ENCODE measurements at regions not wholly inside any gene's neighbourhood (a gene's known extent, or its start where the extent isn't known, plus 50 kb on each side); places are given as distances from the start of the nearest gene placed in this dataset.

DNA sequence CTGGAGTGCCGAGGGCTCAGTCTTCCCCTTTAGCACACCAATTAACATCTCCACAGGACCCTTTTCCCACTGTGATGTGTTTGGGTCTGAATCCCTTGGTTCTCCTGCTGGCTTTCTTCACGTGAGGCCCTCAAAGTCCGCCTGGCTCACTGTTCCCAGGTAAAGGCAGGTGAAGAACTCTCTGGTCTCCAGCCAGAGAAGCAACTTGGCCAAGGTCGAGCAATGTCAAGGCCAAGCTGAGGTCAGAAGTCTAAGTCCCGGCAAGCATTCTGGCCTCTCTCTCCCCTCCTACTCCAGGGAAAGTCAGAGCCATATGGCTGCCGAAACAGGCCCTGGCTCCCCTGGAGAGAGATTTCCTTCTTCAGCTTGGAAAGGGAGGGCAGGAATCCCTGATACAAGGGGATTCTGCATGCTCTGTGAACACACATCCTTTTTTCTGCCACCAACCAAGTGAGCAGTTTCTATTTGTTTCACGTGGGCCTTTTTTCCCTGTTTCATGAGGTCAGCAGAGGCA, 61.4 kb upstream of the ESRRB start:
- 78% methylated on average over 7 of the region's 7 CpGs for WGBS (ENCODE audit: missing lambda C conversion rate)
- H3K4me2 ChIP-seq = no peak overlapping the region
- H3K27ac ChIP-seq = no peak overlapping the region
- H3K9me3 ChIP-seq = no peaks in the 10 kb centered on the region
- TF ChIP-seq HOXB5 (CRISPR knock-in tag; IDR thresholded peaks at IDR 0.05) (no peak), ESRRA (IDR thresholded peaks at IDR 0.05; ENCODE audit: borderline replicate concordance, low read length) (no peak), MAX (IDR thresholded peaks at IDR 0.05) (no peak), CHD4 (IDR thresholded peaks at IDR 0.05; ENCODE audit: borderline replicate concordance) (no peak), HES2 (IDR thresholded peaks at IDR 0.05) (no peak), MAZ (IDR thresholded peaks at IDR 0.05; ENCODE audit: borderline replicate concordance, low read depth, low read length) (no peak), REST (IDR thresholded peaks at IDR 0.05) (no peak), TFCP2L1 (CRISPR knock-in tag; IDR thresholded peaks at IDR 0.05) (no peak), HMGXB4 (CRISPR knock-in tag; IDR thresholded peaks at IDR 0.05; ENCODE audit: borderline replicate concordance) (no peak), KDM5A (IDR thresholded peaks at IDR 0.05) (no peak), EHF (CRISPR knock-in tag; IDR thresholded peaks at IDR 0.05) (no peak), MAFK (IDR thresholded peaks at IDR 0.05; ENCODE audit: partially characterized antibody) (no peak), ATOH8 (CRISPR knock-in tag; IDR thresholded peaks at IDR 0.05; ENCODE audit: low read depth) (no peak), CBX2 (IDR thresholded peaks at IDR 0.05; ENCODE audit: borderline replicate concordance, low read depth) (no peak), EHMT2 (IDR thresholded peaks at IDR 0.05; ENCODE audit: low read depth) (no peak), EP300 (IDR thresholded peaks at IDR 0.05) (no peak), ZFP36 (IDR thresholded peaks at IDR 0.05; ENCODE audit: borderline replicate concordance, partially characterized antibody) (no peak), CHD2 (IDR thresholded peaks at IDR 0.05; ENCODE audit: low read length, partially characterized antibody) (no peak)
- TF ChIP-seq, protein P1, sequence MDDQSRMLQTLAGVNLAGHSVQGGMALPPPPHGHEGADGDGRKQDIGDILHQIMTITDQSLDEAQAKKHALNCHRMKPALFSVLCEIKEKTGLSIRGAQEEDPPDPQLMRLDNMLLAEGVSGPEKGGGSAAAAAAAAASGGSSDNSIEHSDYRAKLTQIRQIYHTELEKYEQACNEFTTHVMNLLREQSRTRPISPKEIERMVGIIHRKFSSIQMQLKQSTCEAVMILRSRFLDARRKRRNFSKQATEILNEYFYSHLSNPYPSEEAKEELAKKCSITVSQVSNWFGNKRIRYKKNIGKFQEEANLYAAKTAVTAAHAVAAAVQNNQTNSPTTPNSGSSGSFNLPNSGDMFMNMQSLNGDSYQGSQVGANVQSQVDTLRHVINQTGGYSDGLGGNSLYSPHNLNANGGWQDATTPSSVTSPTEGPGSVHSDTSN (IDR thresholded peaks at IDR 0.05) = no peak
- FAIRE-seq (no peak), DNase-seq (ENCODE audit: low read depth in 1 of 2, low spot score in 1 of 2) (no peak), ATAC-seq (no peak)
- H3K4me1 ChIP-seq = no peaks in the 10 kb centered on the region
- CTCF ChIA-PET = interaction anchor here (3.2 kb wide), 1 partner anchor 38 kb away, joined by 12 read pairs; no protein-coding TSS in a partner anchor
- H3K4me3 ChIP-seq = no peak overlapping the region
- POLR2A ChIA-PET = no interaction called here

DNA sequence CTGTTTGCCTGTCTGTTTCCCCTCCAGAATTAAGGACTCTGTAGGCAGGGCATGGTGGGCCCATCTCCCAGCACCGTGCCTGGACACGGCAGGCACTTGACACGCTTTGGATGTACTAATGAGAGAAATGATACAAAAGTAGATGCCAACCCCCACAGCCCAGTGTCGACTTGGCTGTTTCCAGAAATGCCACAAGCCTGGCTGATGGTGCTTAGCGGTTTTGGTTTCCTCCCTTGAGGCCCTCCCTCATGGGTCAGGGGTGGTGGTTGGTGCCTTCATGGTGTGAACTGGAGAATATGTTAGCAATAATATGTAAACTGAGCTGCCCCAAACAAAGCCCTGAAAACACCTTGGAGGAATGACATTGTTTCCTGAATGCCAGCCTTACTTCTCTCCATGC, 55.5 kb upstream of the ESRRB start:
- H3K4me2 ChIP-seq = no peak overlapping the region
- FAIRE-seq = no peak
- no peaks in the 10 kb centered on the region for H3K9me3 ChIP-seq
- ChIA-PET POLR2A (no interaction called here), CTCF (interaction anchor here (1.2 kb wide), 1 partner anchor 33 kb away, joined by 3 read pairs; no protein-coding TSS in a partner anchor)
- H3K27ac ChIP-seq = no peak overlapping the region
- 72% methylated on average over 5 of the region's 5 CpGs for WGBS (ENCODE audit: missing lambda C conversion rate)
- no peak for DNase-seq (ENCODE audit: low read depth in 1 of 2, low spot score in 1 of 2)
- no peak for TF ChIP-seq MAFK (IDR thresholded peaks at IDR 0.05; ENCODE audit: partially characterized antibody)
- no peak for TF ChIP-seq FOSB (CRISPR knock-in tag; IDR thresholded peaks at IDR 0.05)
- TF ChIP-seq NPAS2 (CRISPR knock-in tag; IDR thresholded peaks at IDR 0.05; ENCODE audit: borderline replicate concordance) = no peak
- TF ChIP-seq BHLHE40 (IDR thresholded peaks at IDR 0.05; ENCODE audit: low read depth, low read length) = no peak
- no peaks in the 10 kb centered on the region for H3K4me1 ChIP-seq
- no peak for ATAC-seq
- no peak overlapping the region for H3K4me3 ChIP-seq

Measured in A549 (cell line).